Mammary epithelial cell (primary cell): ENCODE measurements at regions not wholly inside any gene's neighbourhood (a gene's known extent, or its start where the extent isn't known, plus 50 kb on each side); places are given as distances from the start of the nearest gene placed in this dataset.

Experiments
- CTCF ChIP-seq, 2 donors: IDR thresholded peaks in 1 of 2; conservative IDR thresholded peaks in 1 of 2; 2 replicates each; pipeline ENCODE4 v1.5.1; 2011 to 2012; ENCODE audit warnings: inconsistent platforms in 2 of 2, low read length in 2 of 2, mild to moderate bottlenecking in 2 of 2, control low read depth in 1 of 2, low read depth in 1 of 2; ENCODE audit not compliant: insufficient read depth in 1 of 2; ENCODE audit errors: extremely low read depth in 1 of 2
- EZH2 ChIP-seq: IDR thresholded peaks from 2 replicates; pipeline ENCODE4 v1.6.1; 2012; ENCODE audit warnings: low read length, inconsistent platforms, borderline replicate concordance

- no peak for TF ChIP-seq CTCF (conservative IDR thresholded peaks at IDR 0.05 in 1 of 2, IDR thresholded peaks at IDR 0.05 in 1 of 2; ENCODE audit: extremely low read depth in 1 of 2, insufficient read depth in 1 of 2, low read depth in 1 of 2, low read length in 2 of 2)
- TF ChIP-seq EZH2, result no peak
Measured at GRCh38 chr6:67449602-67450001, 1185.5 kb upstream of the ADGRB3 start.
